Endothelial cell of umbilical vein (primary cell): ENCODE measurements at regions not wholly inside any gene's neighbourhood (a gene's known extent, or its start where the extent isn't known, plus 50 kb on each side); places are given as distances from the start of the nearest gene placed in this dataset.

Experiments
- BruUV-seq: library from RNA; stranded (reverse); fragments of 400-500 nt; replicated peaks from 2 replicates; lab custom pipeline; 2021; lab: Mats Ljungman, UMichigan
- CTCF ChIA-PET: fragments of 300-600, 350-600 bp; sonication (Branson Sonifier 250); formaldehyde crosslinking; loops from one replicate; lab custom pipeline; 2021; ENCODE audit warnings: antibody characterized with exemption, inconsistent platforms; lab: Charles Lee
- POLR2A ChIA-PET: fragments of 300-600, 350-600 bp; sonication (Branson Sonifier 250); formaldehyde crosslinking; loops from one replicate; lab custom pipeline; 2021; ENCODE audit warnings: antibody characterized with exemption, inconsistent platforms; lab: Charles Lee
- DNase-seq: peaks from one replicate; pipeline ENCODE4 v3.0.0-alpha.2; 2011; ENCODE audit warnings: low read depth, low spot score
- FAIRE-seq: peaks from 2 replicates; lab custom pipeline; 2011; peaks lifted over from hg19 to GRCh38; lab: Jason Lieb, UNC
- H2AFZ ChIP-seq: 2 replicates; pipeline ENCODE4 v1.6.0; 2012; ENCODE audit warnings: low read depth, low read length, control low read depth, inconsistent platforms
- H3K27ac ChIP-seq: 2 replicates; pipeline ENCODE4 v1.5.1; 2011; ENCODE audit warnings: low read depth, mild to moderate bottlenecking, control low read depth, low read length, moderate library complexity; ENCODE audit not compliant: insufficient read depth
- H3K27me3 ChIP-seq, 2 experiments: 2 replicates each; pipeline versions ENCODE4 v1.6.0 to v1.6.1; 2011; ENCODE audit warnings: low read length in 2 of 2, mixed read lengths in 1 of 2; ENCODE audit not compliant: control insufficient read depth in 2 of 2, insufficient read depth in 2 of 2
- H3K36me3 ChIP-seq, 2 experiments: 2 replicates in 1 of 2; 3 replicates in 1 of 2; pipeline ENCODE4 v1.5.1; 2011; ENCODE audit warnings: low read length in 2 of 2, mild to moderate bottlenecking in 1 of 2, moderate library complexity in 1 of 2; ENCODE audit not compliant: control insufficient read depth in 2 of 2, insufficient read depth in 2 of 2; ENCODE audit errors: extremely low read depth in 1 of 2
- H3K4me1 ChIP-seq: 3 replicates; pipeline ENCODE4 v1.5.1; 2011; ENCODE audit warnings: mild to moderate bottlenecking, low read length; ENCODE audit not compliant: control insufficient read depth, insufficient read depth; ENCODE audit errors: extremely low read depth
- H3K4me2 ChIP-seq: 2 replicates; pipeline ENCODE4 v1.6.1; 2011; ENCODE audit warnings: low read length, control low read depth, mixed read lengths; ENCODE audit not compliant: insufficient read depth
- H3K4me3 ChIP-seq, 3 experiments: fragments of 200-600 bp in 1 of 3; sonication (generic), shearing (Covaris generic) in 1 of 3; replicated peaks in 1 of 3; 2 replicates each; pipeline ENCODE4 v1.5.1; 2011 to 2016; ENCODE audit warnings: control low read depth in 3 of 3, low read length in 3 of 3, mild to moderate bottlenecking in 2 of 3, inconsistent platforms in 1 of 3, low read depth in 1 of 3, moderate library complexity in 1 of 3; ENCODE audit not compliant: insufficient read depth in 1 of 3
- H3K79me2 ChIP-seq: 2 replicates; pipeline ENCODE4 v1.6.0; 2012; ENCODE audit warnings: low read length, inconsistent platforms; ENCODE audit not compliant: control insufficient read depth, insufficient read depth
- H3K9ac ChIP-seq: replicated peaks from 2 replicates; pipeline ENCODE3; 2011; ENCODE audit warnings: low read length, control low read depth; ENCODE audit not compliant: insufficient read depth; ENCODE audit errors: extremely low read depth
- H3K9me1 ChIP-seq: replicated peaks from 3 replicates; pipeline ENCODE4 v1.6.0; 2011; ENCODE audit warnings: mild to moderate bottlenecking, low read length; ENCODE audit not compliant: control insufficient read depth, insufficient read depth; ENCODE audit errors: extremely low read depth
- H3K9me3 ChIP-seq: replicated peaks from 2 replicates; pipeline ENCODE4 v1.5.1; 2012; ENCODE audit warnings: low read length, inconsistent platforms; ENCODE audit not compliant: control insufficient read depth, insufficient read depth
- H4K20me1 ChIP-seq: replicated peaks from 2 replicates; pipeline ENCODE3; 2011; ENCODE audit warnings: mild to moderate bottlenecking, low read length; ENCODE audit not compliant: control insufficient read depth, insufficient read depth; ENCODE audit errors: extremely low read depth
- CTCF ChIP-seq, 2 donors: IDR thresholded peaks; 1 replicate in 1 of 2; 2 replicates in 1 of 2; pipeline ENCODE4 v1.5.1; 2011; ENCODE audit warnings: low read length in 2 of 2, mild to moderate bottlenecking in 2 of 2, moderate library complexity in 2 of 2, control low read depth in 1 of 2, inconsistent platforms in 1 of 2, low read depth in 1 of 2; ENCODE audit not compliant: insufficient read depth in 1 of 2; ENCODE audit errors: extremely low read depth in 1 of 2
- EZH2 ChIP-seq: IDR thresholded peaks from 2 replicates; pipeline ENCODE4 v1.6.1; 2012; ENCODE audit warnings: borderline replicate concordance, low read depth, mild to moderate bottlenecking, moderate library complexity, low read length, inconsistent platforms; ENCODE audit not compliant: severe bottlenecking
- FOS ChIP-seq: IDR thresholded peaks from 2 replicates; pipeline ENCODE4 v1.6.1; 2011; ENCODE audit warnings: mild to moderate bottlenecking, low read length, moderate library complexity, borderline replicate concordance; ENCODE audit not compliant: insufficient read depth
- GATA2 ChIP-seq: IDR thresholded peaks from 2 replicates; pipeline ENCODE4 v1.7.0; 2011; ENCODE audit warnings: low read depth, mild to moderate bottlenecking, moderate library complexity, mixed read lengths, low read length; ENCODE audit not compliant: insufficient read length, insufficient read depth
- JUN ChIP-seq: IDR thresholded peaks from 2 replicates; pipeline ENCODE4 v1.6.1; 2011; ENCODE audit warnings: borderline replicate concordance, low read depth; ENCODE audit not compliant: insufficient read length, insufficient read depth
- MAX ChIP-seq: IDR thresholded peaks from 2 replicates; pipeline ENCODE4 v1.6.1; 2011; ENCODE audit not compliant: insufficient read depth, insufficient read length
- MYC ChIP-seq: IDR thresholded peaks from one replicate; pipeline ENCODE4 v1.6.1; 2011; ENCODE audit warnings: mild to moderate bottlenecking, low read depth, low read length
- POLR2A ChIP-seq: IDR thresholded peaks from 2 replicates; pipeline ENCODE4 v1.6.1; 2012; ENCODE audit warnings: low read depth, mild to moderate bottlenecking, control low read depth, low read length
- POLR2AphosphoS5 ChIP-seq: IDR thresholded peaks from 2 replicates; pipeline ENCODE4 v1.6.1; 2012; ENCODE audit warnings: low read depth, mild to moderate bottlenecking, control low read depth, low read length, moderate library complexity; ENCODE audit not compliant: insufficient read depth
- dilution Hi-C: fragments of 300-500 bp; cut with MboI; formaldehyde crosslinking; loops from one replicate; pipeline ENCODE4 v1.15.0; 2019; ENCODE audit warnings: low sequenced_read_pairs; ENCODE audit not compliant: extremely low pct_ligation_motif_present
- intact Hi-C: fragments of 100-400 bp; cut with micrococcal nuclease; formaldehyde crosslinking; loops from one replicate; pipeline ENCODE4 v1.10.0; 2022

- DNase-seq = no peak
- dilution Hi-C loops = no loop called here
- Histone ChIP-seq H3K27me3 (no peaks in the 10 kb centered on the region), H3K4me3 (no peak overlapping the region), H3K9ac (no peak overlapping the region), H3K9me1 (no peaks in the 10 kb centered on the region), H3K4me1 (no peaks in the 10 kb centered on the region), H3K27ac (no peak overlapping the region), H3K79me2 (no peaks in the 10 kb centered on the region), H3K36me3 (no peaks in the 10 kb centered on the region), H2AFZ (no peak overlapping the region), H3K4me2 (no peak overlapping the region), H3K9me3 (no peaks in the 10 kb centered on the region), H4K20me1 (no peaks in the 10 kb centered on the region)
- POLR2A ChIA-PET = no interaction called here
- intact Hi-C loops = no loop called here
- BruUV-seq = no TSS peak
- TF ChIP-seq POLR2A (no peak), FOS (no peak), MYC (no peak), EZH2 (no peak), CTCF (IDR thresholded peaks at IDR 0.05; ENCODE audit: extremely low read depth in 1 of 2, insufficient read depth in 1 of 2, low read depth in 1 of 2, low read length in 2 of 2) (no peak), POLR2AphosphoS5 (no peak), JUN (no peak), MAX (no peak), GATA2 (no peak)
- CTCF ChIA-PET = no interaction called here
- no peak for FAIRE-seq
Measured at GRCh38 chr6:14804785-14805210, 441.1 kb upstream of the JARID2 start.
